ENCODE measurements at regions not wholly inside any gene's neighbourhood (a gene's known extent, or its start where the extent isn't known, plus 50 kb on each side); places are given as distances from the start of the nearest gene placed in this dataset.

DNA sequence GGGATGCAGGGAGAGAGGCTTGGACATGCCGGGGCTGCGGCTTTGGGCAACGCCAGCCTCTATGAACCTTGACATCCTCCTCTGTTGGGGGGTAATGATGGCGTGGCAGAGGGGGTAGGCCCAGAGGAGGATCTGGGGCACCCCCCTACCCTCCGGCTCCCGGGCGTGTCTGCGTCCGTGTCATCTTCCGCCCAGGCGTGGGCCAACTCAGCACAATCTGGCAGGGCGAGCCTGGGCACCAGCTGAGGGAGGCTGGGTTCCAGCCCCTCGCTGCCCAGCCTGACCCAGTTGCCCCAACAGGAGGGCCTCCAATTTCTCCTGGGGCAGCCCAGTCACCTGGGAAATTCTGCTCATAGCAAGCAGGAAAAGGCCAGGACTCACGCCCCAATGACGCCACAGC lies 62.9 kb upstream of the IL17B start:
- Histone ChIP-seq H3K27ac (no peak overlapping the region), H3K9me3 (no peaks in the 10 kb centered on the region), H3K36me3 (no peaks in the 10 kb centered on the region), H3K4me1 (peaks cover 4 to 30% (median 19%) of the 10 kb centered on the region in 4 donors), H3K27me3 (no peaks in the 10 kb centered on the region), H3K4me3 (no peak overlapping the region)
- intact Hi-C loops (cut with DNase I; ENCODE audit: low total_unique reads), result loop anchor here (5.0 kb wide), 2 partner anchors 75 to 120 kb away; no protein-coding TSS in a partner anchor
- TF ChIP-seq, protein P1, sequence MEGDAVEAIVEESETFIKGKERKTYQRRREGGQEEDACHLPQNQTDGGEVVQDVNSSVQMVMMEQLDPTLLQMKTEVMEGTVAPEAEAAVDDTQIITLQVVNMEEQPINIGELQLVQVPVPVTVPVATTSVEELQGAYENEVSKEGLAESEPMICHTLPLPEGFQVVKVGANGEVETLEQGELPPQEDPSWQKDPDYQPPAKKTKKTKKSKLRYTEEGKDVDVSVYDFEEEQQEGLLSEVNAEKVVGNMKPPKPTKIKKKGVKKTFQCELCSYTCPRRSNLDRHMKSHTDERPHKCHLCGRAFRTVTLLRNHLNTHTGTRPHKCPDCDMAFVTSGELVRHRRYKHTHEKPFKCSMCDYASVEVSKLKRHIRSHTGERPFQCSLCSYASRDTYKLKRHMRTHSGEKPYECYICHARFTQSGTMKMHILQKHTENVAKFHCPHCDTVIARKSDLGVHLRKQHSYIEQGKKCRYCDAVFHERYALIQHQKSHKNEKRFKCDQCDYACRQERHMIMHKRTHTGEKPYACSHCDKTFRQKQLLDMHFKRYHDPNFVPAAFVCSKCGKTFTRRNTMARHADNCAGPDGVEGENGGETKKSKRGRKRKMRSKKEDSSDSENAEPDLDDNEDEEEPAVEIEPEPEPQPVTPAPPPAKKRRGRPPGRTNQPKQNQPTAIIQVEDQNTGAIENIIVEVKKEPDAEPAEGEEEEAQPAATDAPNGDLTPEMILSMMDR (IDR thresholded peaks at IDR 0.05), result no peak
- DNase-seq, result no peak

DNA sequence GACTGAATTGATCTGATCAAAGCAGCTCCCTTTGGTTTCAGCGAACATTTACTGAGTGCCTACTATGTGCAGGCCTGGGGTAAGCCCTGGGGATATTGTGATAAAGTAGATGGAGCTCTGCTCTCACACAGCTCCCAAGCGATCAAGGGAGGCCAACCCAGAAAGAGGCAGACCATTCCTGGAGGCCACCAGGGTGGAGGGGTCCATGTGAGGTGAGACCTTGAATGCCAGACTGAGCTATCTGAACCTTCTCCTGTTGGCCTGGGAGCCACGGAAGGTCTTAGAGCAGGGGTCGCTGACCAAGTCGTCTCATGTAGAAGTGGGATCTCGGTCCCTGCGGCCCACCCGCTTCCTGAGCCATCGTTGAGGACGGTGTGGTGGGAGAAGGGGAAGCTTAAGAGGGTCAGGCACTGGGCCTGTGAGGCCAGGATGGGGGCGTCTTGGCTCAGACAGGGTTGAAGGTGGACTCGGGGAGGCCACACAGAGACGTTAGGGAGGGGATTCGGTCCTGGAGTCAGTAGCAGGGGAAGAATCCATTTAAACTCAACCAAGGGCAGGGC lies 62.2 kb upstream of the IL17B start:
- peaks cover 4 to 27% (median 17%) of the 10 kb centered on the region in 4 donors for H3K4me1 ChIP-seq
- no peaks in the 10 kb centered on the region for H3K36me3 ChIP-seq
- DNase-seq, result no peak
- no peak overlapping the region for H3K27ac ChIP-seq
- TF ChIP-seq, protein P1 (IDR thresholded peaks at IDR 0.05), result no peak
- no peaks in the 10 kb centered on the region for H3K9me3 ChIP-seq
- H3K4me3 ChIP-seq, result no peak overlapping the region
- intact Hi-C loops (cut with DNase I; ENCODE audit: low total_unique reads), result loop anchor here (5.0 kb wide), 2 partner anchors 74 to 121 kb away; no protein-coding TSS in a partner anchor
- H3K27me3 ChIP-seq, result no peaks in the 10 kb centered on the region

DNA sequence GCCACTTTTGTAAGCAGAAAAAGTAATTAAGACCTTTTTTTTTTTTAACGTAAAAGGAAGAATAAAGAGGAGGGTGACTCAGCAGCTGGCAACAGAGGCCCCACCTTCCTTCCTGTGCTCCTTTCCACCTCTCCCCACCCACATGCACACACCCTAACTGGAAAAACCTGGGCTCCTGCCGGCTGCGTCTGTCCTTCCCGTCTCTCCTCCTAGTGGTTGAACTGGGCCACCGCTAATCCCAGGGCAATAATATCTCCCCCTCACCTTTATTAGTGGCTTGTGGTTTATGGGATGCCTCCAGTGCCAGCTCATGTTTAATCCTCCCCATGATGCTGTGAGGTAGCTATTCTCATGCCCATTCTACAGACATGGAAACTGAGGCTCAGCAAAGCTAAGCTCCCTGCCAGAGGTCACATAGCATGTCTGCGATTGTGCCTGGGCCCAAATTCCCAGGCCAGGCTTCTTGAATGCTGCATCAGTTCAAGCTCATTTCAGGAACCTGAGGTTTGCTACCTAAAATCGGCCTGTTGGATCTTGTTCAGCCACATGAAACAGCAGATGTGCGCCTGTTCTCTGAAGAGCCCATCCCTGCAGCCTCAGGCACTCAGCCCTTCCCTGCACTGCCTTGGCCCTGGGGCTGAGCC lies 60.9 kb upstream of the IL17B start:
- peaks cover 4 to 17% (median 9%) of the 10 kb centered on the region in 4 donors for H3K4me1 ChIP-seq

DNA sequence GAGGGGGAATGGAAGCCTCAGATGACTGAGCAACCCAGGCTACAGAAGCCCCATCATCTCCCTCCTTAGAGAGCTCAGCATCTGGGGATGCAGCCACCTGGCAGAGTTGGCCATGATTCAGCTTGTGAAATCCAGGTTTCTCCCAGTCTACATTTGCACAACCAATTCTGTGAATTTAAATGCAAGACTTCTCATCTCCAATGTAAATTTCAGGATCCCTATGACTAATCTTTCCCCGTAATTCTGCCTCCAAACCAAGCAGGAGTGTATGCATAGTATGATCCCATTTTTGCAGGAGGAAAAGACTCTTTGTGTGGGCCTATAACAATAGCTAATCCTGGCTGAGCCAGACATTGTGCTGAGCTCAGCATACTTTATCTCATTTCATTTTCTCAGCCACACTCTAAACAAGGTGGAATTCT lies 59.6 kb upstream of the IL17B start:
- Histone ChIP-seq H3K4me3 (no peak overlapping the region), H3K36me3 (no peaks in the 10 kb centered on the region), H3K4me1 (peaks cover 4 to 18% (median 8%) of the 10 kb centered on the region in 4 donors), H3K27me3 (no peaks in the 10 kb centered on the region), H3K27ac (no peak overlapping the region), H3K9me3 (no peaks in the 10 kb centered on the region)
- no peak for DNase-seq
- intact Hi-C loops (cut with DNase I; ENCODE audit: low total_unique reads), result no loop called here
- TF ChIP-seq, protein P1 (IDR thresholded peaks at IDR 0.05), result no peak

More for the DNA sequence above, 60.9 kb upstream of the IL17B start:
- H3K4me3 ChIP-seq, result no peak overlapping the region
- H3K9me3 ChIP-seq, result no peaks in the 10 kb centered on the region
- no peaks in the 10 kb centered on the region for H3K36me3 ChIP-seq
- TF ChIP-seq, protein P1 (IDR thresholded peaks at IDR 0.05), result no peak
- no peak for DNase-seq
- H3K27me3 ChIP-seq, result no peaks in the 10 kb centered on the region
- intact Hi-C loops (cut with DNase I; ENCODE audit: low total_unique reads), result loop anchor here (5.0 kb wide), 2 partner anchors 73 to 122 kb away; no protein-coding TSS in a partner anchor
- no peak overlapping the region for H3K27ac ChIP-seq

DNA sequence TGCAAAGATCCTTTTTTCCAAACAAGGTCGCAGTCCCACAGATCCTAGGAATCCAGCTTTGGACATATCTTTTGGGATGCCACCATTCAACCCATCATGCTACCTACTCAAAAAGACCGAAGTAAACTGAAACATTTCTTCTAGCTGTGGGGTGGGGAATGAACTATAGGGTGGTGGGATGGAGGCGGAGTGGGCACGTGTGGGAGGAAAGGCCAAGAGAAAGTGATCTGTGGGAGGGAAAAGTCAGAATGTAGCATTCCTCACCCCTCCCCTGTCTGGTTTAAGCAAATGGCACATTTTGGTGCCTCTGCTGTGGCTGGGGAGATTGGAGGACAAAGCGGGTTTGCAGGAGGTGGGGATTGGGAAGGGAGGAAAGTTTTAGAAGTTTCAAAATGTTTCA lies 59.2 kb upstream of the IL17B start:
- TF ChIP-seq, protein P1 (IDR thresholded peaks at IDR 0.05), result no peak
- no peaks in the 10 kb centered on the region for H3K9me3 ChIP-seq
- H3K27me3 ChIP-seq, result no peaks in the 10 kb centered on the region
- H3K36me3 ChIP-seq, result no peaks in the 10 kb centered on the region
- no peak for DNase-seq
- H3K4me1 ChIP-seq, result peaks cover 4 to 18% (median 8%) of the 10 kb centered on the region in 4 donors
- no peak overlapping the region for H3K4me3 ChIP-seq
- intact Hi-C loops (cut with DNase I; ENCODE audit: low total_unique reads), result no loop called here
- H3K27ac ChIP-seq, result no peak overlapping the region

Data from tibial artery (tissue), 4 donors.